ENCODE measurements at regions not wholly inside any gene's neighbourhood (a gene's known extent, or its start where the extent isn't known, plus 50 kb on each side); places are given as distances from the start of the nearest gene placed in this dataset.

DNA sequence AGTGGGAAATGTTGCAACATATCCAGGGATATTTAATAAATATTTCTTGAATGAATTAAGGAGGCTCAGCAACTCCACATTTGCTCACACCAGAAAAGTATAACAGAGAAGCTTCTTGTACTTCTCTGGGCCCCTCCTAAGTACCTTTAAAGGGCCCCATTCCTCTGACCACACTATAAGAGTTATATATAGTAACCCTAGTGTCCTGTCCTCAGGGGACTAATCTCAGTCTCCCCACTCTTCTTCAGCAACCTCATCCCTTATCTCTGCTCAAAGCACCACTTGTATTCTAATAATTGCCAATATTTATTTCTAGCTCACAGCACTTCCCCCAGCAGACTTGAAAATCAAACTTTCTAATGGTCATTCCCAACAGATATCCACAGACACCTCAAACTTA lies 237.1 kb downstream of the GXYLT1 start:
- TF ChIP-seq, protein P1, sequence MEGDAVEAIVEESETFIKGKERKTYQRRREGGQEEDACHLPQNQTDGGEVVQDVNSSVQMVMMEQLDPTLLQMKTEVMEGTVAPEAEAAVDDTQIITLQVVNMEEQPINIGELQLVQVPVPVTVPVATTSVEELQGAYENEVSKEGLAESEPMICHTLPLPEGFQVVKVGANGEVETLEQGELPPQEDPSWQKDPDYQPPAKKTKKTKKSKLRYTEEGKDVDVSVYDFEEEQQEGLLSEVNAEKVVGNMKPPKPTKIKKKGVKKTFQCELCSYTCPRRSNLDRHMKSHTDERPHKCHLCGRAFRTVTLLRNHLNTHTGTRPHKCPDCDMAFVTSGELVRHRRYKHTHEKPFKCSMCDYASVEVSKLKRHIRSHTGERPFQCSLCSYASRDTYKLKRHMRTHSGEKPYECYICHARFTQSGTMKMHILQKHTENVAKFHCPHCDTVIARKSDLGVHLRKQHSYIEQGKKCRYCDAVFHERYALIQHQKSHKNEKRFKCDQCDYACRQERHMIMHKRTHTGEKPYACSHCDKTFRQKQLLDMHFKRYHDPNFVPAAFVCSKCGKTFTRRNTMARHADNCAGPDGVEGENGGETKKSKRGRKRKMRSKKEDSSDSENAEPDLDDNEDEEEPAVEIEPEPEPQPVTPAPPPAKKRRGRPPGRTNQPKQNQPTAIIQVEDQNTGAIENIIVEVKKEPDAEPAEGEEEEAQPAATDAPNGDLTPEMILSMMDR (IDR thresholded peaks at IDR 0.05): no peak
- TF ChIP-seq ZFX (IDR thresholded peaks at IDR 0.05; ENCODE audit: borderline replicate concordance): no peak
